Endothelial cell of umbilical vein (primary cell): ENCODE measurements at regions not wholly inside any gene's neighbourhood (a gene's known extent, or its start where the extent isn't known, plus 50 kb on each side); places are given as distances from the start of the nearest gene placed in this dataset.

ENCODE experiments used
- CTCF ChIP-seq, 2 donors: IDR thresholded peaks; 1 replicate in 1 of 2; 2 replicates in 1 of 2; pipeline ENCODE4 v1.5.1; 2011; ENCODE audit warnings: low read length in 2 of 2, mild to moderate bottlenecking in 2 of 2, moderate library complexity in 2 of 2, control low read depth in 1 of 2, inconsistent platforms in 1 of 2, low read depth in 1 of 2; ENCODE audit not compliant: insufficient read depth in 1 of 2; ENCODE audit errors: extremely low read depth in 1 of 2
- EZH2 ChIP-seq: IDR thresholded peaks from 2 replicates; pipeline ENCODE4 v1.6.1; 2012; ENCODE audit warnings: borderline replicate concordance, low read depth, mild to moderate bottlenecking, moderate library complexity, low read length, inconsistent platforms; ENCODE audit not compliant: severe bottlenecking
- FOS ChIP-seq: IDR thresholded peaks from 2 replicates; pipeline ENCODE4 v1.6.1; 2011; ENCODE audit warnings: mild to moderate bottlenecking, low read length, moderate library complexity, borderline replicate concordance; ENCODE audit not compliant: insufficient read depth
- GATA2 ChIP-seq: IDR thresholded peaks from 2 replicates; pipeline ENCODE4 v1.7.0; 2011; ENCODE audit warnings: low read depth, mild to moderate bottlenecking, moderate library complexity, mixed read lengths, low read length; ENCODE audit not compliant: insufficient read length, insufficient read depth
- JUN ChIP-seq: IDR thresholded peaks from 2 replicates; pipeline ENCODE4 v1.6.1; 2011; ENCODE audit warnings: borderline replicate concordance, low read depth; ENCODE audit not compliant: insufficient read length, insufficient read depth
- MYC ChIP-seq: IDR thresholded peaks from one replicate; pipeline ENCODE4 v1.6.1; 2011; ENCODE audit warnings: mild to moderate bottlenecking, low read depth, low read length
- POLR2A ChIP-seq: IDR thresholded peaks from 2 replicates; pipeline ENCODE4 v1.6.1; 2012; ENCODE audit warnings: low read depth, mild to moderate bottlenecking, control low read depth, low read length
- POLR2AphosphoS5 ChIP-seq: IDR thresholded peaks from 2 replicates; pipeline ENCODE4 v1.6.1; 2012; ENCODE audit warnings: low read depth, mild to moderate bottlenecking, control low read depth, low read length, moderate library complexity; ENCODE audit not compliant: insufficient read depth
- TF ChIP-seq, protein P1 (sequence below): IDR thresholded peaks from 2 replicates; pipeline ENCODE4 v1.6.1; 2011; ENCODE audit not compliant: insufficient read depth, insufficient read length

DNA sequence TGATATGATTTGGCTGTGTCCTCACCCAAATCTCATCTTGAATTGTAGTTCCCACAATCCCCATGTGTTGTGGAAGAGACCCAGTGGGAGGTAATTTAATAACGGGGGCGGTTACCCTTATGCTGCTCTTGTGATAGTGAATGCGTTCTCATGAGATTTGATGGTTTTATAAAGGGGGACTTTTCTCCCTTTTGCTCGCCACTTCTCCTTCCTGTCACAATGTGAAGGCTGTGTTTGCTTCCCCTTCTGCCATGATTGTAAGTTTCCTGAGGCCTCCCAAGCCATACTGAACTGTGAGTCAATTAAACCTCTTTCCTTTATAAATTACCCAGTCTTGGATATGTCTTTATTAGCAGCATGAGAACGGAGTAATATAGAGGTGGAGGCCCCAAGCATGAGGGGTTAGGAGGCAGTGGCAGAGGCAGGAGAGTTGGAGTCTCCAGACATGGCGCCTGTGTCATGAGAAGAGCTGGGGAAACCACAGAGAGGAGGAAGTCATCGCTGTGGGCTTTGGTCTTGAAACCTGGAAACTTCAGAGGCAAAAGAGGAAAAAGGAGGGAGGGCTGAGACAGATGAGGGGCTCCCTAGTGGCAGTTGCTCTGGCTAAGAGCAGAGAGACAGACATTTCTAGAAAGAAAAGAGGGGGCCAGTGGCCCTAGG, 107.8 kb upstream of the VEPH1 start:
- TF ChIP-seq EZH2 (no peak), POLR2A (no peak), CTCF (IDR thresholded peaks at IDR 0.05; ENCODE audit: extremely low read depth in 1 of 2, insufficient read depth in 1 of 2, low read depth in 1 of 2, low read length in 2 of 2) (no peak), POLR2AphosphoS5 (no peak), MYC (no peak), FOS (no peak), JUN (no peak), GATA2 (no peak)
- TF ChIP-seq, protein P1, sequence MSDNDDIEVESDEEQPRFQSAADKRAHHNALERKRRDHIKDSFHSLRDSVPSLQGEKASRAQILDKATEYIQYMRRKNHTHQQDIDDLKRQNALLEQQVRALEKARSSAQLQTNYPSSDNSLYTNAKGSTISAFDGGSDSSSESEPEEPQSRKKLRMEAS: no peak
